ENCODE measurements at regions not wholly inside any gene's neighbourhood (a gene's known extent, or its start where the extent isn't known, plus 50 kb on each side); places are given as distances from the start of the nearest gene placed in this dataset.

GRCh38 chr1:221994274-221994698 lies 252.4 kb upstream of the DUSP10 start:
- no peaks in the 10 kb centered on the region for H3K27me3 ChIP-seq (ENCODE audit: control insufficient read depth, insufficient read depth, low read length, poor library complexity, severe bottlenecking)
- H3K36me3 Mint-ChIP-seq (ENCODE audit: low read depth), result no peaks in the 10 kb centered on the region
- H3K4me3 Mint-ChIP-seq, result no peak overlapping the region
- TF ChIP-seq CTCF (conservative IDR thresholded peaks at IDR 0.05), result no peak
- no peak overlapping the region for H3K9ac ChIP-seq (ENCODE audit: extremely low read depth, low read length, poor library complexity, severe bottlenecking)
- H3K27ac ChIP-seq (ENCODE audit: low read depth, low read length), result no peak overlapping the region
- no peaks in the 10 kb centered on the region for H3K27me3 Mint-ChIP-seq (ENCODE audit: insufficient read depth)
- H3K27ac Mint-ChIP-seq, result no peak overlapping the region
- DNase-seq, result no peak
- H3K9me3 ChIP-seq (ENCODE audit: control insufficient read depth, low read length), result peaks cover 8% of the 10 kb centered on the region
- H3K9me3 Mint-ChIP-seq, result peaks cover 2% of the 10 kb centered on the region
- H3K4me1 ChIP-seq (ENCODE audit: control insufficient read depth, insufficient read depth, low read length), result peaks cover 5% of the 10 kb centered on the region
- peaks cover 13% of the 10 kb centered on the region for H3K4me1 Mint-ChIP-seq
- no peak overlapping the region for H3K4me3 ChIP-seq (ENCODE audit: low read length)
- H3K36me3 ChIP-seq (ENCODE audit: control insufficient read depth, insufficient read depth, low read length), result no peaks in the 10 kb centered on the region

GRCh38 chr1:221993444-221993948 lies 251.6 kb upstream of the DUSP10 start:
- Histone ChIP-seq H3K4me1 (ENCODE audit: control insufficient read depth, insufficient read depth, low read length) (peaks cover 5% of the 10 kb centered on the region), H3K27ac (ENCODE audit: low read depth, low read length) (no peak overlapping the region)

GRCh38 chr1:221992427-221992826 lies 250.5 kb upstream of the DUSP10 start:
- no peak overlapping the region for H3K4me3 Mint-ChIP-seq
- DNase-seq, result no peak
- no peak for TF ChIP-seq CTCF (conservative IDR thresholded peaks at IDR 0.05)
- Histone ChIP-seq H3K27me3 (ENCODE audit: control insufficient read depth, insufficient read depth, low read length, poor library complexity, severe bottlenecking) (no peaks in the 10 kb centered on the region), H3K9ac (ENCODE audit: extremely low read depth, low read length, poor library complexity, severe bottlenecking) (no peak overlapping the region), H3K9me3 (ENCODE audit: control insufficient read depth, low read length) (peaks cover 8% of the 10 kb centered on the region), H3K36me3 (ENCODE audit: control insufficient read depth, insufficient read depth, low read length) (no peaks in the 10 kb centered on the region), H3K4me3 (ENCODE audit: low read length) (peak overlapping the region; percentile 26), H3K4me1 (ENCODE audit: control insufficient read depth, insufficient read depth, low read length) (no peaks in the 10 kb centered on the region), H3K27ac (ENCODE audit: low read depth, low read length) (no peak overlapping the region)
- no peaks in the 10 kb centered on the region for H3K27me3 Mint-ChIP-seq (ENCODE audit: insufficient read depth)
- no peak overlapping the region for H3K27ac Mint-ChIP-seq
- WGBS, 2 experiments (ENCODE audit: insufficient coverage in 1 of 2, insufficient read length in 1 of 2), result 80 to 97% methylated on average over 1 to 2 of the region's 2 CpGs
- H3K4me1 Mint-ChIP-seq, result peaks cover 7% of the 10 kb centered on the region
- H3K36me3 Mint-ChIP-seq (ENCODE audit: low read depth), result no peaks in the 10 kb centered on the region
- H3K9me3 Mint-ChIP-seq, result peaks cover 2% of the 10 kb centered on the region

More at GRCh38 chr1:221993444-221993948, 251.6 kb upstream of the DUSP10 start:
- Mint-ChIP-seq H3K36me3 (ENCODE audit: low read depth) (no peaks in the 10 kb centered on the region), H3K9me3 (peaks cover 2% of the 10 kb centered on the region), H3K4me1 (peaks cover 10% of the 10 kb centered on the region), H3K27ac (no peak overlapping the region), H3K27me3 (ENCODE audit: insufficient read depth) (no peaks in the 10 kb centered on the region), H3K4me3 (no peak overlapping the region)
- Histone ChIP-seq H3K9me3 (ENCODE audit: control insufficient read depth, low read length) (peaks cover 8% of the 10 kb centered on the region), H3K4me3 (ENCODE audit: low read length) (no peak overlapping the region), H3K27me3 (ENCODE audit: control insufficient read depth, insufficient read depth, low read length, poor library complexity, severe bottlenecking) (no peaks in the 10 kb centered on the region), H3K9ac (ENCODE audit: extremely low read depth, low read length, poor library complexity, severe bottlenecking) (no peak overlapping the region), H3K36me3 (ENCODE audit: control insufficient read depth, insufficient read depth, low read length) (no peaks in the 10 kb centered on the region)
- peak; percentile 55 for TF ChIP-seq CTCF (conservative IDR thresholded peaks at IDR 0.05)
- DNase-seq, result no peak
